Neutrophil (primary cell): ENCODE measurements at regions not wholly inside any gene's neighbourhood (a gene's known extent, or its start where the extent isn't known, plus 50 kb on each side); places are given as distances from the start of the nearest gene placed in this dataset.

Source experiments
- H3K27ac ChIP-seq: fragments of 200-600 bp; sonication (generic); 2 replicates; pipeline ENCODE4 v1.5.1; 2016; ENCODE audit warnings: mild to moderate bottlenecking, moderate library complexity
- H3K27me3 ChIP-seq: fragments of 200-600 bp; sonication (generic); 2 replicates; pipeline ENCODE4 v1.6.0; 2016; ENCODE audit warnings: mild to moderate bottlenecking
- H3K36me3 ChIP-seq: fragments of 200-600 bp; sonication (generic); 2 replicates; pipeline ENCODE4 v1.5.1; 2017
- H3K4me1 ChIP-seq, 2 experiments: fragments of 200-600 bp in 1 of 2; sonication (generic) in 1 of 2; 1 replicate in 1 of 2; 2 replicates in 1 of 2; pipeline versions ENCODE4 v1.5.1 to v1.6.1; 2013 to 2016; ENCODE audit warnings: low read depth in 1 of 2, low read length in 1 of 2, mild to moderate bottlenecking in 1 of 2, moderate library complexity in 1 of 2; ENCODE audit not compliant: control insufficient read depth in 1 of 2, insufficient read depth in 1 of 2
- H3K4me3 ChIP-seq, 2 experiments: fragments of 200-600 bp in 1 of 2; sonication (generic) in 1 of 2; 1 replicate in 1 of 2; 2 replicates in 1 of 2; pipeline ENCODE4 v1.5.1; 2013 to 2016; ENCODE audit warnings: low read depth in 1 of 2, low read length in 1 of 2, mild to moderate bottlenecking in 1 of 2, moderate library complexity in 1 of 2
- H3K9me3 ChIP-seq: fragments of 200-600 bp; sonication (generic); 2 replicates; pipeline ENCODE4 v1.5.1; 2016
- CTCF ChIP-seq: fragments of 200-600 bp; sonication (generic); IDR thresholded peaks from 2 replicates; pipeline ENCODE4 v1.5.1; 2016; ENCODE audit warnings: antibody characterized with exemption

- no peaks in the 10 kb centered on the region for H3K4me1 ChIP-seq
- no peak for TF ChIP-seq CTCF
- no peak overlapping the region for H3K4me3 ChIP-seq
- H3K36me3 ChIP-seq = no peaks in the 10 kb centered on the region
- H3K27ac ChIP-seq = no peak overlapping the region
- no peaks in the 10 kb centered on the region for H3K9me3 ChIP-seq
- H3K27me3 ChIP-seq = no peaks in the 10 kb centered on the region
These were observed 348.0 kb downstream of the BUD13 start for GRCh38 chr11:116424615-116425261.

- H3K4me1 ChIP-seq = no peaks in the 10 kb centered on the region
- H3K27me3 ChIP-seq = no peaks in the 10 kb centered on the region
- no peaks in the 10 kb centered on the region for H3K36me3 ChIP-seq
- H3K9me3 ChIP-seq = no peaks in the 10 kb centered on the region
- TF ChIP-seq CTCF = no peak
- H3K4me3 ChIP-seq = no peak overlapping the region
- no peak overlapping the region for H3K27ac ChIP-seq
These were observed 349.7 kb downstream of the BUD13 start for GRCh38 chr11:116422956-116423600.

DNA sequence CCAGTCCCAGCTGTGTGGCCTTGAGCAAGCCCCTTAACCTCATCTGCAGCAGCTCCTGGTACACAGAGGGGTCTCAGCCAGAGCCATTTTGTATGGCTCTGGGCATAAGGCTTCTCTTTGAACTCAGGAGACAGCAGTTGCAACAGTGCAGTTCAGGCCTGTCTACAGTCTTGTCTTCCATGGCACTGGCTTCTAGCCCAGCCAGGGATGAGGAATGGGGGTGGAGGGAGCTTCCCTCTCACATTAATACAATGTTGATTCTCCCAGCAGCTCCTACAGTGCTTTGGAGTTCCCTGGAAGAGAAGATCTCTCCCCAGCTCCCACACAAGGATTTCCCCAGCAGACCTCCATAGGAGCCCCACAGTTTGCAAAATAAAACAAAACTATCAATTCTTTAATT lies 350.2 kb downstream of the BUD13 start:
- Histone ChIP-seq H3K36me3 (no peaks in the 10 kb centered on the region), H3K9me3 (no peaks in the 10 kb centered on the region), H3K4me3 (no peak overlapping the region), H3K4me1 (no peaks in the 10 kb centered on the region), H3K27ac (no peak overlapping the region), H3K27me3 (no peaks in the 10 kb centered on the region)
- TF ChIP-seq CTCF = no peak

DNA sequence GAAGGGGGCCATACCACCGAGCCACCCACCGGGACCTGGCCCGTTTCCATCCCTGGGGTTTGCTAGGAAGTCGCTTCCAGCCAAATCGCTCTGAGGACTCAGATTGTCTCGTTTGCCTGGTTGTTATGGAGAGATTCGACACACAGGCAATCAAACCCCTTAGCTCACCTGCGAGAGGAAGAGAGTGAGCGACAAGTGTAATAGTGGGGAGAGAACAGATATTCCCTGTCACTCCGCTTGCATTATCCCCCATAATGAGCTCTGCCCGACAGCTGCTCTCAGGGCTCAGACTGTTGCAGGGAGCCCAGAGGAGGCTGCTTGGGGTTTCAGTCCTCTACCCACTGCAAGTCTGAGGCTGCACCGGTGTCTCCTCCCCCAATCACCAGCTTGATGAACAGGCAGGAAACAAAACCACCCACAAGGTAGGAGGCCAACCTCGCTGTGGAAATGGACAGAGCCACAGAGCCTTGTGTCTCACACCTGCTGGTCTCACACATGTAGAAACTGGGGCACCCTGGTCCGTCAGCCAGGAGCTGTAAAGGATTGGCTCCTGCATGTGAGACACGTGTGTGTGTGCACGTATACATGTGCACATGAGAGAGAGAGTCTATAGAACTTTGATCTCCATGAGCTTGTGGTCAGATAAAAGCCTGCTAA lies 351.1 kb downstream of the BUD13 start:
- no peak overlapping the region for H3K4me3 ChIP-seq
- H3K27ac ChIP-seq = no peak overlapping the region
- no peaks in the 10 kb centered on the region for H3K9me3 ChIP-seq
- TF ChIP-seq CTCF = no peak
- no peaks in the 10 kb centered on the region for H3K4me1 ChIP-seq
- no peaks in the 10 kb centered on the region for H3K27me3 ChIP-seq
- no peaks in the 10 kb centered on the region for H3K36me3 ChIP-seq

- H3K27ac ChIP-seq = no peak overlapping the region
- H3K4me3 ChIP-seq = no peak overlapping the region
- no peaks in the 10 kb centered on the region for H3K9me3 ChIP-seq
- H3K27me3 ChIP-seq = no peaks in the 10 kb centered on the region
- H3K4me1 ChIP-seq = no peaks in the 10 kb centered on the region
- no peak for TF ChIP-seq CTCF
- H3K36me3 ChIP-seq = no peaks in the 10 kb centered on the region
These were observed 351.8 kb downstream of the BUD13 start for GRCh38 chr11:116420770-116421528.
